Peyer's patch (tissue), 4 donors: ENCODE measurements at regions not wholly inside any gene's neighbourhood (a gene's known extent, or its start where the extent isn't known, plus 50 kb on each side); places are given as distances from the start of the nearest gene placed in this dataset.

Experiments
- CTCF ChIP-seq, 6 experiments: fragments of 450-650 bp in 4 of 6; fragments of 200-600 bp in 2 of 6; sonication (generic) in 1 of 6; IDR thresholded peaks; one replicate each; pipeline ENCODE4 v1.5.1; 2017 to 2019; ENCODE audit warnings: antibody characterized with exemption in 6 of 6, mild to moderate bottlenecking in 3 of 6, moderate library complexity in 1 of 6
- POLR2A ChIP-seq, 2 donors: fragments of 450-650 bp; IDR thresholded peaks; one replicate each; pipeline ENCODE4 v1.5.1; 2017; ENCODE audit warnings: antibody characterized with exemption in 2 of 2, mild to moderate bottlenecking in 2 of 2, moderate library complexity in 2 of 2

DNA sequence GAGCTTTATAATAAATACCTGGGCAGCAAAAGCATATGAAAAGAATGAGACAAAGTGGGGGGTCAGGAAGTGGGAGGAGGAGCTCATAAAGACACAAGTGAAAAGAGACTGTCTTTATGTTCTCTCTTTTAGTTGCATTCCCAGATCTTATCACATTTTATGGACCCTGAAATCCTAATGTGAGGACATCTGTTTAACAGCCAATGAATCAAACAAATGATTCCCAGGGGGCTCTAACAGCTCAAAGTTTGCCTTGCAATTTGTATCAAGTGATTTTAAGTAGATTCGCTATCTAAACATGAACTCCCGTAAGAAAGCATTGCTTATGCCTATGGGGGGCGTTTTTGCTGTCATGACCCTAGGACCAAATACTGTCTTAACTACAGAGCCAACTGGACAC lies 332.3 kb upstream of the CNTN4 start:
- TF ChIP-seq CTCF (IDR thresholded peaks at IDR 0.05): no peak
- no peak for TF ChIP-seq POLR2A (IDR thresholded peaks at IDR 0.05)
